GM23338 (cell line): ENCODE measurements at regions not wholly inside any gene's neighbourhood (a gene's known extent, or its start where the extent isn't known, plus 50 kb on each side); places are given as distances from the start of the nearest gene placed in this dataset.

Source experiments
- ATAC-seq: fragments of 200-7000 bp; cut with Tn5 transposase; 3 replicates; pipeline ENCODE4 v1.9.1; 2020
- DNase-seq: peaks from one replicate; pipeline ENCODE4 v3.0.0-alpha.2; 2015; ENCODE audit warnings: low spot score
- H2AFZ ChIP-seq: fragments of 200-600 bp; sonication (generic); 2 replicates; pipeline ENCODE4 v1.8.0; 2016; ENCODE audit warnings: antibody characterized with exemption, mild to moderate bottlenecking, moderate library complexity
- H3F3A ChIP-seq: fragments of 200-600 bp; sonication (generic); replicated peaks from 2 replicates; pipeline ENCODE4 v1.8.0; 2017; ENCODE audit warnings: antibody characterized with exemption, mixed run types, low read depth
- H3K27ac ChIP-seq: fragments of 200-600 bp; sonication (generic); 2 replicates; pipeline ENCODE4 v1.6.1; 2016; ENCODE audit warnings: low read depth
- H3K27me3 ChIP-seq: fragments of 200-600 bp; sonication (generic); 2 replicates; pipeline ENCODE4 v1.8.0; 2016; ENCODE audit warnings: mild to moderate bottlenecking, mixed run types, moderate library complexity; ENCODE audit not compliant: insufficient read depth
- H3K36me3 ChIP-seq: fragments of 200-600 bp; sonication (generic); 2 replicates; pipeline ENCODE4 v1.8.0; 2016; ENCODE audit warnings: mild to moderate bottlenecking; ENCODE audit not compliant: insufficient read depth
- H3K4me1 ChIP-seq: fragments of 200-600 bp; sonication (generic); 2 replicates; pipeline ENCODE4 v1.8.0; 2016; ENCODE audit warnings: mild to moderate bottlenecking, moderate library complexity; ENCODE audit not compliant: insufficient read depth
- H3K4me2 ChIP-seq: fragments of 200-600 bp; sonication (generic); 2 replicates; pipeline ENCODE4 v1.7.1; 2017; ENCODE audit warnings: mixed run types
- H3K4me3 ChIP-seq: fragments of 200-600 bp; sonication (generic); 2 replicates; pipeline ENCODE4 v1.6.1; 2016; ENCODE audit warnings: mixed run types
- H3K79me2 ChIP-seq: fragments of 200-600 bp; sonication (generic); replicated peaks from 2 replicates; pipeline ENCODE4 v1.8.0; 2017; ENCODE audit warnings: mild to moderate bottlenecking; ENCODE audit not compliant: insufficient read depth
- H3K9me2 ChIP-seq: fragments of 200-600 bp; sonication (generic); 2 replicates; pipeline ENCODE4 v1.8.0; 2017; ENCODE audit not compliant: insufficient read depth
- H4K20me1 ChIP-seq: fragments of 200-600 bp; sonication (generic); replicated peaks from 2 replicates; pipeline ENCODE4 v1.8.0; 2017; ENCODE audit warnings: mild to moderate bottlenecking; ENCODE audit not compliant: insufficient read depth
- H3K27ac Mint-ChIP-seq: 2 replicates; pipeline ENCODE4 v1.8.0; 2020; ENCODE audit warnings: inconsistent platforms, mild to moderate bottlenecking, moderate library complexity, mixed read lengths
- H3K27me3 Mint-ChIP-seq: 3 replicates; pipeline ENCODE4 v1.8.0; 2022; ENCODE audit warnings: low read depth, mild to moderate bottlenecking, moderate library complexity, mixed read lengths, inconsistent platforms; ENCODE audit not compliant: insufficient read depth, poor library complexity
- H3K36me3 Mint-ChIP-seq: 3 replicates; pipeline ENCODE4 v1.8.0; 2021; ENCODE audit warnings: low read depth, mild to moderate bottlenecking, inconsistent platforms, moderate library complexity, mixed read lengths
- H3K4me1 Mint-ChIP-seq: 3 replicates; pipeline ENCODE4 v1.8.0; 2020; ENCODE audit warnings: mild to moderate bottlenecking, inconsistent platforms, mixed read lengths
- H3K4me3 Mint-ChIP-seq: 3 replicates; pipeline ENCODE4 v1.8.0; 2021; ENCODE audit warnings: moderate library complexity, mild to moderate bottlenecking, inconsistent platforms, mixed read lengths
- H3K9me3 Mint-ChIP-seq: 3 replicates; pipeline ENCODE4 v1.8.0; 2020; ENCODE audit warnings: moderate library complexity, mild to moderate bottlenecking, inconsistent platforms, mixed read lengths
- EZH2 ChIP-seq: fragments of 200-600 bp; sonication (generic); IDR thresholded peaks from one replicate; pipeline ENCODE4 v1.8.0; 2017; ENCODE audit warnings: antibody characterized with exemption, mild to moderate bottlenecking, low read depth; ENCODE audit not compliant: unreplicated experiment
- EZH2phosphoT487 ChIP-seq: fragments of 200-600 bp; sonication (generic); IDR thresholded peaks from one replicate; pipeline ENCODE4 v1.8.1; 2018; ENCODE audit warnings: antibody characterized with exemption; ENCODE audit not compliant: unreplicated experiment
- POLR2AphosphoS5 ChIP-seq: IDR thresholded peaks from 2 replicates; pipeline ENCODE4 v1.6.1; 2016; ENCODE audit warnings: antibody characterized with exemption, low read depth
- TF ChIP-seq, protein P1 (sequence below): fragments of 250-450 bp; sonication (Bioruptor Pico); IDR thresholded peaks from 2 replicates; pipeline ENCODE4 v1.5.0; 2020; ENCODE audit warnings: mild to moderate bottlenecking, moderate library complexity
- TF ChIP-seq, protein P2 (sequence below), 2 experiments: fragments of 200-600 bp in 1 of 2; sonication (generic) in 1 of 2; conservative IDR thresholded peaks; 2 replicates each; pipeline versions ENCODE4 v1.5.1 to v1.6.1; 2016 to 2017; ENCODE audit warnings: antibody characterized with exemption in 2 of 2, low read depth in 2 of 2, mild to moderate bottlenecking in 2 of 2, moderate library complexity in 1 of 2
- TF ChIP-seq, protein P3 (sequence below): IDR thresholded peaks from 2 replicates; pipeline ENCODE4 v1.6.1; 2016; ENCODE audit warnings: antibody characterized with exemption

DNA sequence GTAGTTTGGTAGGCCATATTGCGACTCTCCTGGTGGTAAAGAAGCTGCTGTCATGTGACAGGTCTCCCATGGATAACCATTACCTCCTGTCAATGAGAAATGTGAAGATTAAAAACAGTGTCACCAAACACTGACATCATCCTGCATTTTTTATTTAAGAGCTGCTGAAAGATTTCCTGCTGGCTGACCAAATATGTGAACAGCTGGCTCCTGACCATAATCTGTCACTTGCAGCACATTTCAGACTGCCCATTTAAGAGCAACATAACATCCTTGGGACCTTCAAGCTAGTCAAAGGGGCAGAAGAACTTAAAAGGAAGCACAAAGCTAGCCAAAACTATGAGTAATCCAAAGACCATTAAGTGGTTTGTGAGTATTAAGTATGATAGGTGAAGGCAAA lies 288.0 kb downstream of the IZUMO3 start (continued):
- TF ChIP-seq, protein P1, sequence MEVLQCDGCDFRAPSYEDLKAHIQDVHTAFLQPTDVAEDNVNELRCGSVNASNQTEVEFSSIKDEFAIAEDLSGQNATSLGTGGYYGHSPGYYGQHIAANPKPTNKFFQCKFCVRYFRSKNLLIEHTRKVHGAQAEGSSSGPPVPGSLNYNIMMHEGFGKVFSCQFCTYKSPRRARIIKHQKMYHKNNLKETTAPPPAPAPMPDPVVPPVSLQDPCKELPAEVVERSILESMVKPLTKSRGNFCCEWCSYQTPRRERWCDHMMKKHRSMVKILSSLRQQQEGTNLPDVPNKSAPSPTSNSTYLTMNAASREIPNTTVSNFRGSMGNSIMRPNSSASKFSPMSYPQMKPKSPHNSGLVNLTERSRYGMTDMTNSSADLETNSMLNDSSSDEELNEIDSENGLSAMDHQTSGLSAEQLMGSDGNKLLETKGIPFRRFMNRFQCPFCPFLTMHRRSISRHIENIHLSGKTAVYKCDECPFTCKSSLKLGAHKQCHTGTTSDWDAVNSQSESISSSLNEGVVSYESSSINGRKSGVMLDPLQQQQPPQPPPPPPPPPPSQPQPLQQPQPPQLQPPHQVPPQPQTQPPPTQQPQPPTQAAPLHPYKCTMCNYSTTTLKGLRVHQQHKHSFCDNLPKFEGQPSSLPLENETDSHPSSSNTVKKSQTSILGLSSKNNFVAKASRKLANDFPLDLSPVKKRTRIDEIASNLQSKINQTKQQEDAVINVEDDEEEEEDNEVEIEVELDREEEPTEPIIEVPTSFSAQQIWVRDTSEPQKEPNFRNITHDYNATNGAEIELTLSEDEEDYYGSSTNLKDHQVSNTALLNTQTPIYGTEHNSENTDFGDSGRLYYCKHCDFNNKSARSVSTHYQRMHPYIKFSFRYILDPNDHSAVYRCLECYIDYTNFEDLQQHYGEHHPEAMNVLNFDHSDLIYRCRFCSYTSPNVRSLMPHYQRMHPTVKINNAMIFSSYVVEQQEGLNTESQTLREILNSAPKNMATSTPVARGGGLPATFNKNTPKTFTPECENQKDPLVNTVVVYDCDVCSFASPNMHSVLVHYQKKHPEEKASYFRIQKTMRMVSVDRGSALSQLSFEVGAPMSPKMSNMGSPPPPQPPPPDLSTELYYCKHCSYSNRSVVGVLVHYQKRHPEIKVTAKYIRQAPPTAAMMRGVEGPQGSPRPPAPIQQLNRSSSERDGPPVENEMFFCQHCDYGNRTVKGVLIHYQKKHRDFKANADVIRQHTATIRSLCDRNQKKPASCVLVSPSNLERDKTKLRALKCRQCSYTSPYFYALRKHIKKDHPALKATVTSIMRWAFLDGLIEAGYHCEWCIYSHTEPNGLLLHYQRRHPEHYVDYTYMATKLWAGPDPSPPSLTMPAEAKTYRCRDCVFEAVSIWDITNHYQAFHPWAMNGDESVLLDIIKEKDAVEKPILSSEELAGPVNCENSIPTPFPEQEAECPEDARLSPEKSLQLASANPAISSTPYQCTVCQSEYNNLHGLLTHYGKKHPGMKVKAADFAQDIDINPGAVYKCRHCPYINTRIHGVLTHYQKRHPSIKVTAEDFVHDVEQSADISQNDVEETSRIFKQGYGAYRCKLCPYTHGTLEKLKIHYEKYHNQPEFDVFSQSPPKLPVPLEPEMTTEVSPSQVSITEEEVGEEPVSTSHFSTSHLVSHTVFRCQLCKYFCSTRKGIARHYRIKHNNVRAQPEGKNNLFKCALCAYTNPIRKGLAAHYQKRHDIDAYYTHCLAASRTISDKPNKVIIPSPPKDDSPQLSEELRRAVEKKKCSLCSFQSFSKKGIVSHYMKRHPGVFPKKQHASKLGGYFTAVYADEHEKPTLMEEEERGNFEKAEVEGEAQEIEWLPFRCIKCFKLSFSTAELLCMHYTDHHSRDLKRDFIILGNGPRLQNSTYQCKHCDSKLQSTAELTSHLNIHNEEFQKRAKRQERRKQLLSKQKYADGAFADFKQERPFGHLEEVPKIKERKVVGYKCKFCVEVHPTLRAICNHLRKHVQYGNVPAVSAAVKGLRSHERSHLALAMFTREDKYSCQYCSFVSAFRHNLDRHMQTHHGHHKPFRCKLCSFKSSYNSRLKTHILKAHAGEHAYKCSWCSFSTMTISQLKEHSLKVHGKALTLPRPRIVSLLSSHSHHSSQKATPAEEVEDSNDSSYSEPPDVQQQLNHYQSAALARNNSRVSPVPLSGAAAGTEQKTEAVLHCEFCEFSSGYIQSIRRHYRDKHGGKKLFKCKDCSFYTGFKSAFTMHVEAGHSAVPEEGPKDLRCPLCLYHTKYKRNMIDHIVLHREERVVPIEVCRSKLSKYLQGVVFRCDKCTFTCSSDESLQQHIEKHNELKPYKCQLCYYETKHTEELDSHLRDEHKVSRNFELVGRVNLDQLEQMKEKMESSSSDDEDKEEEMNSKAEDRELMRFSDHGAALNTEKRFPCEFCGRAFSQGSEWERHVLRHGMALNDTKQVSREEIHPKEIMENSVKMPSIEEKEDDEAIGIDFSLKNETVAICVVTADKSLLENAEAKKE (CRISPR knock-in tag) = no peak
- TF ChIP-seq, protein P2, sequence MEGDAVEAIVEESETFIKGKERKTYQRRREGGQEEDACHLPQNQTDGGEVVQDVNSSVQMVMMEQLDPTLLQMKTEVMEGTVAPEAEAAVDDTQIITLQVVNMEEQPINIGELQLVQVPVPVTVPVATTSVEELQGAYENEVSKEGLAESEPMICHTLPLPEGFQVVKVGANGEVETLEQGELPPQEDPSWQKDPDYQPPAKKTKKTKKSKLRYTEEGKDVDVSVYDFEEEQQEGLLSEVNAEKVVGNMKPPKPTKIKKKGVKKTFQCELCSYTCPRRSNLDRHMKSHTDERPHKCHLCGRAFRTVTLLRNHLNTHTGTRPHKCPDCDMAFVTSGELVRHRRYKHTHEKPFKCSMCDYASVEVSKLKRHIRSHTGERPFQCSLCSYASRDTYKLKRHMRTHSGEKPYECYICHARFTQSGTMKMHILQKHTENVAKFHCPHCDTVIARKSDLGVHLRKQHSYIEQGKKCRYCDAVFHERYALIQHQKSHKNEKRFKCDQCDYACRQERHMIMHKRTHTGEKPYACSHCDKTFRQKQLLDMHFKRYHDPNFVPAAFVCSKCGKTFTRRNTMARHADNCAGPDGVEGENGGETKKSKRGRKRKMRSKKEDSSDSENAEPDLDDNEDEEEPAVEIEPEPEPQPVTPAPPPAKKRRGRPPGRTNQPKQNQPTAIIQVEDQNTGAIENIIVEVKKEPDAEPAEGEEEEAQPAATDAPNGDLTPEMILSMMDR (conservative IDR thresholded peaks at IDR 0.05; ENCODE audit: low read depth in 2 of 2) = no peak
- TF ChIP-seq EZH2phosphoT487 = no peak
- no peak for TF ChIP-seq POLR2AphosphoS5
- TF ChIP-seq, protein P3, sequence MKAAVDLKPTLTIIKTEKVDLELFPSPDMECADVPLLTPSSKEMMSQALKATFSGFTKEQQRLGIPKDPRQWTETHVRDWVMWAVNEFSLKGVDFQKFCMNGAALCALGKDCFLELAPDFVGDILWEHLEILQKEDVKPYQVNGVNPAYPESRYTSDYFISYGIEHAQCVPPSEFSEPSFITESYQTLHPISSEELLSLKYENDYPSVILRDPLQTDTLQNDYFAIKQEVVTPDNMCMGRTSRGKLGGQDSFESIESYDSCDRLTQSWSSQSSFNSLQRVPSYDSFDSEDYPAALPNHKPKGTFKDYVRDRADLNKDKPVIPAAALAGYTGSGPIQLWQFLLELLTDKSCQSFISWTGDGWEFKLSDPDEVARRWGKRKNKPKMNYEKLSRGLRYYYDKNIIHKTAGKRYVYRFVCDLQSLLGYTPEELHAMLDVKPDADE = no peak

DNA sequence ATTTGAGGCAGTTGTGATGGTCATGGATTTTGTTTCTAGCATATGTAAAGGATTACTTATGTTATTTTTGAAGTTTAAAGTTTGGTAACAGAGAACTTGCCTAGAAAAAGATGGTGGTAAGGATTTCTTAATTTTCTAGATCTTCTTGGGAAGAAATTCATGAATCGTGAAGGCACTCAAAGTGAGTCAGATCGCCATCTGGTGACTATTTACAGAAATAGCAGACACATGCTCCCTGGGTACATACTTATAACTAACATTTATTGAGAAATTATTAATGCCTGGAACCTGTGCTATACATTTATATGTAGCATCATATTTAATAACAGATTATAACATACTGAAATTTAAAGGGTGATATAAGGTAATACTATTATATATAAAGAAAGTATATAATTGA lies 299.7 kb downstream of the IZUMO3 start:
- no peaks in the 10 kb centered on the region for H3F3A ChIP-seq
- no peak overlapping the region for H3K4me2 ChIP-seq
- Mint-ChIP-seq H3K27ac (no peak overlapping the region), H3K27me3 (peaks cover 2% of the 10 kb centered on the region), H3K36me3 (peaks cover 7% of the 10 kb centered on the region; the same call in 1 of the 3 replicates), H3K4me3 (no peak overlapping the region), H3K9me3 (no peaks in the 10 kb centered on the region; the same call in 2 of the 3 replicates), H3K4me1 (peaks cover 5% of the 10 kb centered on the region; the same call in 1 of the 3 replicates)
- H3K27me3 ChIP-seq = no peaks in the 10 kb centered on the region
- no peaks in the 10 kb centered on the region; the same call in 1 of the 2 replicates for H3K4me1 ChIP-seq
- no peaks in the 10 kb centered on the region for H3K79me2 ChIP-seq
- H2AFZ ChIP-seq = no peak overlapping the region
- H3K4me3 ChIP-seq = no peak overlapping the region
- no peaks in the 10 kb centered on the region for H4K20me1 ChIP-seq
- TF ChIP-seq, protein P2 (conservative IDR thresholded peaks at IDR 0.05; ENCODE audit: low read depth in 2 of 2) = peak; percentile 71 to 82
- TF ChIP-seq EZH2 = no peak
- ATAC-seq (no peak), DNase-seq (peak; percentile 72)
- no peaks in the 10 kb centered on the region; the same call in 1 of the 2 replicates for H3K9me2 ChIP-seq
- no peak overlapping the region for H3K27ac ChIP-seq
- no peaks in the 10 kb centered on the region for H3K36me3 ChIP-seq
